ENCODE measurements at regions not wholly inside any gene's neighbourhood (a gene's known extent, or its start where the extent isn't known, plus 50 kb on each side); places are given as distances from the start of the nearest gene placed in this dataset.

- H3K27ac ChIP-seq, result no peak overlapping the region
- intact Hi-C loops (cut with DNase I), result no loop called here
- H3K9me3 ChIP-seq, result no peaks in the 10 kb centered on the region
- 85 to 99% (median 91%) methylated on average over 2 of the region's 2 CpGs for whole genome bisulfite sequencing, 4 donors
- no peaks in the 10 kb centered on the region for H3K36me3 ChIP-seq
- TF ChIP-seq POLR2A (IDR thresholded peaks at IDR 0.05) (no peak), CTCF (IDR thresholded peaks at IDR 0.05) (no peak)
- no peak overlapping the region for H3K4me3 ChIP-seq
- no peak for DNase-seq
- H3K4me1 ChIP-seq, result peaks cover 0 to 9% (median 0%) of the 10 kb centered on the region in 12 donors
- ATAC-seq, result no peak
- no peaks in the 10 kb centered on the region for H3K27me3 ChIP-seq
These were observed 59.5 kb upstream of the PGM2 start for GRCh38 chr4:37767019-37767418.

GRCh38 chr4:37765741-37766140 is 60.7 kb upstream of the PGM2 start:
- no peak for ATAC-seq
- no peak for TF ChIP-seq CTCF (IDR thresholded peaks at IDR 0.05)
- no peak for TF ChIP-seq POLR2A (IDR thresholded peaks at IDR 0.05)
- Histone ChIP-seq H3K36me3 (no peaks in the 10 kb centered on the region), H3K27ac (no peak overlapping the region), H3K4me1 (peaks cover 0 to 9% (median 0%) of the 10 kb centered on the region in 12 donors), H3K27me3 (no peaks in the 10 kb centered on the region), H3K4me3 (no peak overlapping the region), H3K9me3 (no peaks in the 10 kb centered on the region)
- intact Hi-C loops (cut with DNase I), result no loop called here
- WGBS, 4 donors, result 71 to 85% (median 83%) methylated on average over 1 of the region's 1 CpG
- DNase-seq, result no peak

GRCh38 chr4:37763831-37764230 is 62.7 kb upstream of the PGM2 start:
- intact Hi-C loops (cut with DNase I), result no loop called here
- no peak overlapping the region for H3K27ac ChIP-seq
- no peak overlapping the region for H3K4me3 ChIP-seq
- H3K36me3 ChIP-seq, result no peaks in the 10 kb centered on the region
- H3K27me3 ChIP-seq, result no peaks in the 10 kb centered on the region
- TF ChIP-seq POLR2A (IDR thresholded peaks at IDR 0.05) (no peak), CTCF (IDR thresholded peaks at IDR 0.05) (no peak)
- DNase-seq (no peak), ATAC-seq (no peak)
- 85 to 89% (median 88%) methylated on average over 4 of the region's 4 CpGs for WGBS, 4 donors
- H3K4me1 ChIP-seq, result peaks cover 0 to 12% (median under 1%) of the 10 kb centered on the region in 12 donors
- no peaks in the 10 kb centered on the region for H3K9me3 ChIP-seq

GRCh38 chr4:37762991-37763368 is 63.5 kb upstream of the PGM2 start:
- no peaks in the 10 kb centered on the region for H3K9me3 ChIP-seq
- H3K4me1 ChIP-seq, result peaks cover 0 to 20% (median 5%) of the 10 kb centered on the region in 12 donors
- intact Hi-C loops (cut with DNase I), result no loop called here
- H3K4me3 ChIP-seq, result no peak overlapping the region
- no peak for TF ChIP-seq POLR2A (IDR thresholded peaks at IDR 0.05)
- no peak for TF ChIP-seq CTCF (IDR thresholded peaks at IDR 0.05)
- no peak overlapping the region for H3K27ac ChIP-seq
- ATAC-seq (no peak), DNase-seq (no peak)
- WGBS, 4 donors, result 23 to 66% (median 51%) methylated on average over 4 of the region's 4 CpGs
- H3K27me3 ChIP-seq, result no peaks in the 10 kb centered on the region
- no peaks in the 10 kb centered on the region for H3K36me3 ChIP-seq
